ENCODE measurements at regions not wholly inside any gene's neighbourhood (a gene's known extent, or its start where the extent isn't known, plus 50 kb on each side); places are given as distances from the start of the nearest gene placed in this dataset.

DNA sequence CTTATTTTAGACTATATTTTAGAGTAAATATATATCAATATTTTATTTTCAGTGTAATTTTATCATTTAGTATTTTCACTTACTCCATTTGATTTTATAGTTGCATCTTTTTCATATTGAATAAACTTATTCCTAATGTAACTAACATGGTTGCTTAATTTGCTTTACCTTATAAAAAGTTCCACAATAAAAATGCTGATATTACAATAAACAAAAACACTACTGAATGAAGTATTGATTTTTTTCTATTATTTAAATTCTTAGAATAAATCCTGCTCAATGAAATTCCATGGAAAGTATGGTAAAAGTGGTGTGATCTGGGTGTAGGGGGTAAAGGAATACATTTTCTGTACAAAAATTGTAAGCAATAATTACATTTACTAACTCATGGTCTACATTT lies 2074.9 kb upstream of the C9orf72 start:
- no peak for TF ChIP-seq CTCF (IDR thresholded peaks at IDR 0.05; ENCODE audit: low read depth, low read length)
- TF ChIP-seq EZH2phosphoT487 (IDR thresholded peaks at IDR 0.05; ENCODE audit: low read depth): no peak
